Tibial nerve (tissue), 4 donors: ENCODE measurements at regions not wholly inside any gene's neighbourhood (a gene's known extent, or its start where the extent isn't known, plus 50 kb on each side); places are given as distances from the start of the nearest gene placed in this dataset.

Experiments used
- DNase-seq, 2 donors: peaks; one replicate each; pipeline ENCODE4 v3.0.0-alpha.2; 2019; ENCODE audit warnings: low spot score in 2 of 2
- H3K27ac ChIP-seq, 4 donors: fragments of 200-600 bp; sonication (generic) in 3 of 4; one replicate each; pipeline ENCODE4 v1.5.1; 2017 to 2019; ENCODE audit warnings: mild to moderate bottlenecking in 1 of 4
- H3K27me3 ChIP-seq, 2 donors: fragments of 200-600 bp; sonication (generic) in 1 of 2; one replicate each; pipeline versions ENCODE4 v1.5.1 to v1.6.0; 2017 to 2019
- H3K36me3 ChIP-seq, 3 donors: fragments of 200-600 bp; sonication (generic); one replicate each; pipeline ENCODE4 v1.5.1; 2018 to 2019
- H3K4me1 ChIP-seq, 4 donors: fragments of 200-600 bp; sonication (generic) in 3 of 4; one replicate each; pipeline ENCODE4 v1.5.1; 2017 to 2019
- H3K4me3 ChIP-seq, 4 donors: fragments of 200-600 bp; sonication (generic) in 3 of 4; one replicate each; pipeline ENCODE4 v1.5.1; 2017 to 2019; ENCODE audit warnings: mild to moderate bottlenecking in 1 of 4, moderate library complexity in 1 of 4
- H3K9me3 ChIP-seq, 4 donors: fragments of 200-600 bp; sonication (generic) in 3 of 4; one replicate each; pipeline ENCODE4 v1.5.1; 2017 to 2019
- CTCF ChIP-seq, 5 experiments: fragments of 200-600 bp in 3 of 5; fragments of 450-650 bp in 2 of 5; sonication (generic) in 3 of 5; IDR thresholded peaks; one replicate each; pipeline ENCODE4 v1.5.1; 2016 to 2019; ENCODE audit warnings: antibody characterized with exemption in 5 of 5, mild to moderate bottlenecking in 3 of 5, moderate library complexity in 2 of 5
- EP300 ChIP-seq, 2 donors: sonication (generic); formaldehyde crosslinking; IDR thresholded peaks; one replicate each; pipeline ENCODE4 v1.6.1; 2017; ENCODE audit warnings: antibody characterized with exemption in 2 of 2, mild to moderate bottlenecking in 1 of 2
- POLR2A ChIP-seq, 2 donors: fragments of 450-650 bp; IDR thresholded peaks; one replicate each; pipeline ENCODE4 v1.6.1; 2017; ENCODE audit warnings: antibody characterized with exemption in 2 of 2, mild to moderate bottlenecking in 2 of 2, moderate library complexity in 2 of 2
- WGBS, 2 donors: methylation state at CpG; one replicate each; pipeline ENCODE4 v1.1.5; 2018; 5-methylcytosine and 5-hydroxymethylcytosine counted together

GRCh38 chr1:229135773-229136172 is 135.1 kb upstream of the RAB4A start:
- Histone ChIP-seq H3K4me3 (no peak overlapping the region), H3K27ac (no peak overlapping the region), H3K9me3 (no peaks in the 10 kb centered on the region), H3K4me1 (peaks cover 0 to 11% (median 0%) of the 10 kb centered on the region in 4 donors), H3K27me3 (no peaks in the 10 kb centered on the region), H3K36me3 (no peaks in the 10 kb centered on the region)
- 89 to 97% methylated on average over 2 of the region's 2 CpGs for WGBS, 2 donors
- no peak for DNase-seq
- TF ChIP-seq EP300 (IDR thresholded peaks at IDR 0.05) (no peak), POLR2A (IDR thresholded peaks at IDR 0.05) (no peak), CTCF (IDR thresholded peaks at IDR 0.05) (no peak)

GRCh38 chr1:229136822-229137221 is 134.1 kb upstream of the RAB4A start:
- TF ChIP-seq POLR2A (IDR thresholded peaks at IDR 0.05) (no peak), CTCF (IDR thresholded peaks at IDR 0.05) (no peak), EP300 (IDR thresholded peaks at IDR 0.05) (no peak)
- 48 to 54% methylated on average over 3 of the region's 3 CpGs for WGBS, 2 donors
- Histone ChIP-seq H3K4me3 (no peak overlapping the region), H3K9me3 (no peaks in the 10 kb centered on the region), H3K27ac (no peak overlapping the region), H3K36me3 (no peaks in the 10 kb centered on the region), H3K27me3 (no peaks in the 10 kb centered on the region), H3K4me1 (peaks cover 0 to under 1% (median 0%) of the 10 kb centered on the region in 4 donors)
- DNase-seq: no peak

- Histone ChIP-seq H3K4me3 (no peak overlapping the region), H3K27ac (no peak overlapping the region), H3K27me3 (no peaks in the 10 kb centered on the region), H3K9me3 (no peaks in the 10 kb centered on the region), H3K4me1 (no peaks in the 10 kb centered on the region), H3K36me3 (no peaks in the 10 kb centered on the region)
- no peak for TF ChIP-seq POLR2A (IDR thresholded peaks at IDR 0.05)
- TF ChIP-seq CTCF (IDR thresholded peaks at IDR 0.05): no peak
- no peak for TF ChIP-seq EP300 (IDR thresholded peaks at IDR 0.05)
- no peak for DNase-seq
Observed at GRCh38 chr1:229137271-229137670, 133.6 kb upstream of the RAB4A start.

GRCh38 chr1:229138058-229138457 is 132.9 kb upstream of the RAB4A start:
- H3K27ac ChIP-seq: no peak overlapping the region
- H3K36me3 ChIP-seq: no peaks in the 10 kb centered on the region
- DNase-seq: no peak
- TF ChIP-seq EP300 (IDR thresholded peaks at IDR 0.05) (no peak), POLR2A (IDR thresholded peaks at IDR 0.05) (no peak), CTCF (IDR thresholded peaks at IDR 0.05) (no peak)
- no peaks in the 10 kb centered on the region for H3K4me1 ChIP-seq
- 87 to 93% methylated on average over 3 of the region's 3 CpGs for WGBS, 2 donors
- no peaks in the 10 kb centered on the region for H3K27me3 ChIP-seq
- no peak overlapping the region for H3K4me3 ChIP-seq
- H3K9me3 ChIP-seq: no peaks in the 10 kb centered on the region

GRCh38 chr1:229139331-229140118 is 131.4 kb upstream of the RAB4A start:
- DNase-seq: no peak
- H3K36me3 ChIP-seq: no peaks in the 10 kb centered on the region
- no peaks in the 10 kb centered on the region for H3K27me3 ChIP-seq
- no peak overlapping the region for H3K4me3 ChIP-seq
- WGBS, 2 donors: 77 to 85% methylated on average over 12 of the region's 12 CpGs
- no peaks in the 10 kb centered on the region for H3K9me3 ChIP-seq
- H3K27ac ChIP-seq: no peak overlapping the region
- no peak for TF ChIP-seq CTCF (IDR thresholded peaks at IDR 0.05)
- no peak for TF ChIP-seq EP300 (IDR thresholded peaks at IDR 0.05)
- no peak for TF ChIP-seq POLR2A (IDR thresholded peaks at IDR 0.05)
- no peaks in the 10 kb centered on the region for H3K4me1 ChIP-seq
